GM23338 (cell line): ENCODE measurements at regions not wholly inside any gene's neighbourhood (a gene's known extent, or its start where the extent isn't known, plus 50 kb on each side); places are given as distances from the start of the nearest gene placed in this dataset.

Experiments
- ATAC-seq: fragments of 200-7000 bp; cut with Tn5 transposase; 3 replicates; pipeline ENCODE4 v1.9.1; 2020
- DNase-seq: peaks from one replicate; pipeline ENCODE4 v3.0.0-alpha.2; 2015; ENCODE audit warnings: low spot score
- H2AFZ ChIP-seq: fragments of 200-600 bp; sonication (generic); 2 replicates; pipeline ENCODE4 v1.8.0; 2016; ENCODE audit warnings: antibody characterized with exemption, mild to moderate bottlenecking, moderate library complexity
- H3F3A ChIP-seq: fragments of 200-600 bp; sonication (generic); replicated peaks from 2 replicates; pipeline ENCODE4 v1.8.0; 2017; ENCODE audit warnings: antibody characterized with exemption, mixed run types, low read depth
- H3K27ac ChIP-seq: fragments of 200-600 bp; sonication (generic); 2 replicates; pipeline ENCODE4 v1.6.1; 2016; ENCODE audit warnings: low read depth
- H3K27me3 ChIP-seq: fragments of 200-600 bp; sonication (generic); 2 replicates; pipeline ENCODE4 v1.8.0; 2016; ENCODE audit warnings: mild to moderate bottlenecking, mixed run types, moderate library complexity; ENCODE audit not compliant: insufficient read depth
- H3K36me3 ChIP-seq: fragments of 200-600 bp; sonication (generic); 2 replicates; pipeline ENCODE4 v1.8.0; 2016; ENCODE audit warnings: mild to moderate bottlenecking; ENCODE audit not compliant: insufficient read depth
- H3K4me1 ChIP-seq: fragments of 200-600 bp; sonication (generic); 2 replicates; pipeline ENCODE4 v1.8.0; 2016; ENCODE audit warnings: mild to moderate bottlenecking, moderate library complexity; ENCODE audit not compliant: insufficient read depth
- H3K4me2 ChIP-seq: fragments of 200-600 bp; sonication (generic); 2 replicates; pipeline ENCODE4 v1.7.1; 2017; ENCODE audit warnings: mixed run types
- H3K4me3 ChIP-seq: fragments of 200-600 bp; sonication (generic); 2 replicates; pipeline ENCODE4 v1.6.1; 2016; ENCODE audit warnings: mixed run types
- H3K79me2 ChIP-seq: fragments of 200-600 bp; sonication (generic); replicated peaks from 2 replicates; pipeline ENCODE4 v1.8.0; 2017; ENCODE audit warnings: mild to moderate bottlenecking; ENCODE audit not compliant: insufficient read depth
- H3K9me2 ChIP-seq: fragments of 200-600 bp; sonication (generic); 2 replicates; pipeline ENCODE4 v1.8.0; 2017; ENCODE audit not compliant: insufficient read depth
- H4K20me1 ChIP-seq: fragments of 200-600 bp; sonication (generic); replicated peaks from 2 replicates; pipeline ENCODE4 v1.8.0; 2017; ENCODE audit warnings: mild to moderate bottlenecking; ENCODE audit not compliant: insufficient read depth
- H3K27ac Mint-ChIP-seq: 2 replicates; pipeline ENCODE4 v1.8.0; 2020; ENCODE audit warnings: inconsistent platforms, mild to moderate bottlenecking, moderate library complexity, mixed read lengths
- H3K27me3 Mint-ChIP-seq: 3 replicates; pipeline ENCODE4 v1.8.0; 2022; ENCODE audit warnings: low read depth, mild to moderate bottlenecking, moderate library complexity, mixed read lengths, inconsistent platforms; ENCODE audit not compliant: insufficient read depth, poor library complexity
- H3K36me3 Mint-ChIP-seq: 3 replicates; pipeline ENCODE4 v1.8.0; 2021; ENCODE audit warnings: low read depth, mild to moderate bottlenecking, inconsistent platforms, moderate library complexity, mixed read lengths
- H3K4me1 Mint-ChIP-seq: 3 replicates; pipeline ENCODE4 v1.8.0; 2020; ENCODE audit warnings: mild to moderate bottlenecking, inconsistent platforms, mixed read lengths
- H3K4me3 Mint-ChIP-seq: 3 replicates; pipeline ENCODE4 v1.8.0; 2021; ENCODE audit warnings: moderate library complexity, mild to moderate bottlenecking, inconsistent platforms, mixed read lengths
- H3K9me3 Mint-ChIP-seq: 3 replicates; pipeline ENCODE4 v1.8.0; 2020; ENCODE audit warnings: moderate library complexity, mild to moderate bottlenecking, inconsistent platforms, mixed read lengths
- CREB1 ChIP-seq: fragments of 250-450 bp; sonication (Bioruptor Pico); IDR thresholded peaks from 2 replicates; pipeline ENCODE4 v1.5.0; 2020; ENCODE audit warnings: low read depth, mild to moderate bottlenecking, moderate library complexity
- EZH2 ChIP-seq: fragments of 200-600 bp; sonication (generic); IDR thresholded peaks from one replicate; pipeline ENCODE4 v1.8.0; 2017; ENCODE audit warnings: antibody characterized with exemption, mild to moderate bottlenecking, low read depth; ENCODE audit not compliant: unreplicated experiment
- EZH2phosphoT487 ChIP-seq: fragments of 200-600 bp; sonication (generic); IDR thresholded peaks from one replicate; pipeline ENCODE4 v1.8.1; 2018; ENCODE audit warnings: antibody characterized with exemption; ENCODE audit not compliant: unreplicated experiment
- JUNB ChIP-seq: IDR thresholded peaks from one replicate; pipeline ENCODE4 v1.6.1; 2016; ENCODE audit warnings: antibody characterized with exemption; ENCODE audit not compliant: unreplicated experiment
- NANOG ChIP-seq: IDR thresholded peaks from 2 replicates; pipeline ENCODE4 v1.6.1; 2016; ENCODE audit warnings: antibody characterized with exemption, borderline replicate concordance
- POLR2AphosphoS5 ChIP-seq: IDR thresholded peaks from 2 replicates; pipeline ENCODE4 v1.6.1; 2016; ENCODE audit warnings: antibody characterized with exemption, low read depth
- STAT1 ChIP-seq: IDR thresholded peaks from one replicate; pipeline ENCODE4 v1.6.1; 2016; ENCODE audit warnings: antibody characterized with exemption; ENCODE audit not compliant: unreplicated experiment
- ZNF114 ChIP-seq: fragments of 250-450 bp; sonication (Bioruptor Pico); IDR thresholded peaks from 2 replicates; pipeline ENCODE4 v1.5.0; 2020; ENCODE audit warnings: mild to moderate bottlenecking, moderate library complexity
- ZNF331 ChIP-seq: fragments of 250-450 bp; sonication (Bioruptor Pico); IDR thresholded peaks from 2 replicates; pipeline ENCODE4 v1.5.0; 2020; ENCODE audit warnings: low read depth, mild to moderate bottlenecking, moderate library complexity
- TF ChIP-seq, protein P1 (sequence below): IDR thresholded peaks from 2 replicates; pipeline ENCODE4 v1.6.1; 2016; ENCODE audit warnings: antibody characterized with exemption
- TF ChIP-seq, protein P2 (sequence below): IDR thresholded peaks from one replicate; pipeline ENCODE4 v1.6.1; 2018; ENCODE audit warnings: antibody characterized with exemption; ENCODE audit not compliant: unreplicated experiment
- TF ChIP-seq, protein P3 (sequence below), 2 experiments: fragments of 200-600 bp in 1 of 2; sonication (generic) in 1 of 2; conservative IDR thresholded peaks; 2 replicates each; pipeline versions ENCODE4 v1.5.1 to v1.6.1; 2016 to 2017; ENCODE audit warnings: antibody characterized with exemption in 2 of 2, low read depth in 2 of 2, mild to moderate bottlenecking in 2 of 2, moderate library complexity in 1 of 2
- TF ChIP-seq, protein P4 (sequence below): fragments of 250-450 bp; sonication (Bioruptor Pico); IDR thresholded peaks from 2 replicates; pipeline ENCODE4 v1.5.0; 2020; ENCODE audit warnings: mild to moderate bottlenecking, moderate library complexity

DNA sequence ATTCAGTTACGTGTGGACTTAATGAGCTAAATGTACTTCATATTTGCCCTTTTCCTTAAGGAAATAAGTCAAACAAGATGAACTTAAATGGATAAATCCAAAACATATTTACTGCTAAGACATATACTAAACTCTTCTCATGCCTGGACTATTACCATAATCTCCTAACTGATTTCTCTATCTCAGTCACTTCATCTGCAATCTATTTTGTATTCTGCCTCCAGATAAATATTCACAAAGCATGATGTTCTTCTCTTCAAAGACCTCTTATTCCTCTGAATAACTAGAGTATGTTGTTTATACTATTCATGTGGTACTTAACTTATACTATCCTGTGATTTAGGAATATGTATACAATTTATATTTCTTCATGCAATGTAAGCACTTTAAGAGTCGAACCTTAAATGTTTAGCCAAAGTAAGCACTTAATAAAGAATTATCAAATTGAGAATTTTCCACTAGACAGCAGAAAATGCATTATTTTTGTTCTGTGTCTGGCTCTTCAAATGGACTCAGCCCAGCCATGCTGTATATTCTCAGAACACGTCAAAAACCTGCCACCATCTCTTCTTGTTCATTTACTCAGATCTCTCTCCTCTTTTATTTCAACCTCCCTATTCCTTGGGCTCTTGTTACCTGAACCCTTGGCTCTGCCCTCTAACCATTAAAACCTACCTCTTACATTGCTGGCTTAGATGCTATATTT, 79.9 kb upstream of the ARHGAP28 start:
- no peak for DNase-seq
- ATAC-seq: no peak
- no peak overlapping the region for H3K27ac ChIP-seq
- Mint-ChIP-seq H3K9me3 (no peaks in the 10 kb centered on the region), H3K4me3 (no peak overlapping the region), H3K27me3 (peaks cover 3% of the 10 kb centered on the region), H3K4me1 (peaks cover 16% of the 10 kb centered on the region), H3K27ac (no peak overlapping the region), H3K36me3 (no peaks in the 10 kb centered on the region)
- H2AFZ ChIP-seq: no peak overlapping the region
- no peaks in the 10 kb centered on the region for H3K79me2 ChIP-seq
- no peaks in the 10 kb centered on the region; the same call in 1 of the 2 replicates for H3K9me2 ChIP-seq
- peaks cover 23% of the 10 kb centered on the region for H3K4me1 ChIP-seq
- H3K36me3 ChIP-seq: no peaks in the 10 kb centered on the region
- H3K4me2 ChIP-seq: no peak overlapping the region
- no peaks in the 10 kb centered on the region for H3K27me3 ChIP-seq
- H3F3A ChIP-seq: no peaks in the 10 kb centered on the region
- no peak for TF ChIP-seq ZNF114 (CRISPR knock-in tag)
- TF ChIP-seq, protein P1, sequence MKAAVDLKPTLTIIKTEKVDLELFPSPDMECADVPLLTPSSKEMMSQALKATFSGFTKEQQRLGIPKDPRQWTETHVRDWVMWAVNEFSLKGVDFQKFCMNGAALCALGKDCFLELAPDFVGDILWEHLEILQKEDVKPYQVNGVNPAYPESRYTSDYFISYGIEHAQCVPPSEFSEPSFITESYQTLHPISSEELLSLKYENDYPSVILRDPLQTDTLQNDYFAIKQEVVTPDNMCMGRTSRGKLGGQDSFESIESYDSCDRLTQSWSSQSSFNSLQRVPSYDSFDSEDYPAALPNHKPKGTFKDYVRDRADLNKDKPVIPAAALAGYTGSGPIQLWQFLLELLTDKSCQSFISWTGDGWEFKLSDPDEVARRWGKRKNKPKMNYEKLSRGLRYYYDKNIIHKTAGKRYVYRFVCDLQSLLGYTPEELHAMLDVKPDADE: no peak
- TF ChIP-seq, protein P2, sequence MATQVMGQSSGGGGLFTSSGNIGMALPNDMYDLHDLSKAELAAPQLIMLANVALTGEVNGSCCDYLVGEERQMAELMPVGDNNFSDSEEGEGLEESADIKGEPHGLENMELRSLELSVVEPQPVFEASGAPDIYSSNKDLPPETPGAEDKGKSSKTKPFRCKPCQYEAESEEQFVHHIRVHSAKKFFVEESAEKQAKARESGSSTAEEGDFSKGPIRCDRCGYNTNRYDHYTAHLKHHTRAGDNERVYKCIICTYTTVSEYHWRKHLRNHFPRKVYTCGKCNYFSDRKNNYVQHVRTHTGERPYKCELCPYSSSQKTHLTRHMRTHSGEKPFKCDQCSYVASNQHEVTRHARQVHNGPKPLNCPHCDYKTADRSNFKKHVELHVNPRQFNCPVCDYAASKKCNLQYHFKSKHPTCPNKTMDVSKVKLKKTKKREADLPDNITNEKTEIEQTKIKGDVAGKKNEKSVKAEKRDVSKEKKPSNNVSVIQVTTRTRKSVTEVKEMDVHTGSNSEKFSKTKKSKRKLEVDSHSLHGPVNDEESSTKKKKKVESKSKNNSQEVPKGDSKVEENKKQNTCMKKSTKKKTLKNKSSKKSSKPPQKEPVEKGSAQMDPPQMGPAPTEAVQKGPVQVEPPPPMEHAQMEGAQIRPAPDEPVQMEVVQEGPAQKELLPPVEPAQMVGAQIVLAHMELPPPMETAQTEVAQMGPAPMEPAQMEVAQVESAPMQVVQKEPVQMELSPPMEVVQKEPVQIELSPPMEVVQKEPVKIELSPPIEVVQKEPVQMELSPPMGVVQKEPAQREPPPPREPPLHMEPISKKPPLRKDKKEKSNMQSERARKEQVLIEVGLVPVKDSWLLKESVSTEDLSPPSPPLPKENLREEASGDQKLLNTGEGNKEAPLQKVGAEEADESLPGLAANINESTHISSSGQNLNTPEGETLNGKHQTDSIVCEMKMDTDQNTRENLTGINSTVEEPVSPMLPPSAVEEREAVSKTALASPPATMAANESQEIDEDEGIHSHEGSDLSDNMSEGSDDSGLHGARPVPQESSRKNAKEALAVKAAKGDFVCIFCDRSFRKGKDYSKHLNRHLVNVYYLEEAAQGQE: no peak
- TF ChIP-seq JUNB: no peak
- TF ChIP-seq POLR2AphosphoS5: no peak
- no peak for TF ChIP-seq CREB1
- no peak for TF ChIP-seq STAT1
- TF ChIP-seq, protein P3, sequence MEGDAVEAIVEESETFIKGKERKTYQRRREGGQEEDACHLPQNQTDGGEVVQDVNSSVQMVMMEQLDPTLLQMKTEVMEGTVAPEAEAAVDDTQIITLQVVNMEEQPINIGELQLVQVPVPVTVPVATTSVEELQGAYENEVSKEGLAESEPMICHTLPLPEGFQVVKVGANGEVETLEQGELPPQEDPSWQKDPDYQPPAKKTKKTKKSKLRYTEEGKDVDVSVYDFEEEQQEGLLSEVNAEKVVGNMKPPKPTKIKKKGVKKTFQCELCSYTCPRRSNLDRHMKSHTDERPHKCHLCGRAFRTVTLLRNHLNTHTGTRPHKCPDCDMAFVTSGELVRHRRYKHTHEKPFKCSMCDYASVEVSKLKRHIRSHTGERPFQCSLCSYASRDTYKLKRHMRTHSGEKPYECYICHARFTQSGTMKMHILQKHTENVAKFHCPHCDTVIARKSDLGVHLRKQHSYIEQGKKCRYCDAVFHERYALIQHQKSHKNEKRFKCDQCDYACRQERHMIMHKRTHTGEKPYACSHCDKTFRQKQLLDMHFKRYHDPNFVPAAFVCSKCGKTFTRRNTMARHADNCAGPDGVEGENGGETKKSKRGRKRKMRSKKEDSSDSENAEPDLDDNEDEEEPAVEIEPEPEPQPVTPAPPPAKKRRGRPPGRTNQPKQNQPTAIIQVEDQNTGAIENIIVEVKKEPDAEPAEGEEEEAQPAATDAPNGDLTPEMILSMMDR (conservative IDR thresholded peaks at IDR 0.05; ENCODE audit: low read depth in 2 of 2): no peak
- TF ChIP-seq, protein P4, sequence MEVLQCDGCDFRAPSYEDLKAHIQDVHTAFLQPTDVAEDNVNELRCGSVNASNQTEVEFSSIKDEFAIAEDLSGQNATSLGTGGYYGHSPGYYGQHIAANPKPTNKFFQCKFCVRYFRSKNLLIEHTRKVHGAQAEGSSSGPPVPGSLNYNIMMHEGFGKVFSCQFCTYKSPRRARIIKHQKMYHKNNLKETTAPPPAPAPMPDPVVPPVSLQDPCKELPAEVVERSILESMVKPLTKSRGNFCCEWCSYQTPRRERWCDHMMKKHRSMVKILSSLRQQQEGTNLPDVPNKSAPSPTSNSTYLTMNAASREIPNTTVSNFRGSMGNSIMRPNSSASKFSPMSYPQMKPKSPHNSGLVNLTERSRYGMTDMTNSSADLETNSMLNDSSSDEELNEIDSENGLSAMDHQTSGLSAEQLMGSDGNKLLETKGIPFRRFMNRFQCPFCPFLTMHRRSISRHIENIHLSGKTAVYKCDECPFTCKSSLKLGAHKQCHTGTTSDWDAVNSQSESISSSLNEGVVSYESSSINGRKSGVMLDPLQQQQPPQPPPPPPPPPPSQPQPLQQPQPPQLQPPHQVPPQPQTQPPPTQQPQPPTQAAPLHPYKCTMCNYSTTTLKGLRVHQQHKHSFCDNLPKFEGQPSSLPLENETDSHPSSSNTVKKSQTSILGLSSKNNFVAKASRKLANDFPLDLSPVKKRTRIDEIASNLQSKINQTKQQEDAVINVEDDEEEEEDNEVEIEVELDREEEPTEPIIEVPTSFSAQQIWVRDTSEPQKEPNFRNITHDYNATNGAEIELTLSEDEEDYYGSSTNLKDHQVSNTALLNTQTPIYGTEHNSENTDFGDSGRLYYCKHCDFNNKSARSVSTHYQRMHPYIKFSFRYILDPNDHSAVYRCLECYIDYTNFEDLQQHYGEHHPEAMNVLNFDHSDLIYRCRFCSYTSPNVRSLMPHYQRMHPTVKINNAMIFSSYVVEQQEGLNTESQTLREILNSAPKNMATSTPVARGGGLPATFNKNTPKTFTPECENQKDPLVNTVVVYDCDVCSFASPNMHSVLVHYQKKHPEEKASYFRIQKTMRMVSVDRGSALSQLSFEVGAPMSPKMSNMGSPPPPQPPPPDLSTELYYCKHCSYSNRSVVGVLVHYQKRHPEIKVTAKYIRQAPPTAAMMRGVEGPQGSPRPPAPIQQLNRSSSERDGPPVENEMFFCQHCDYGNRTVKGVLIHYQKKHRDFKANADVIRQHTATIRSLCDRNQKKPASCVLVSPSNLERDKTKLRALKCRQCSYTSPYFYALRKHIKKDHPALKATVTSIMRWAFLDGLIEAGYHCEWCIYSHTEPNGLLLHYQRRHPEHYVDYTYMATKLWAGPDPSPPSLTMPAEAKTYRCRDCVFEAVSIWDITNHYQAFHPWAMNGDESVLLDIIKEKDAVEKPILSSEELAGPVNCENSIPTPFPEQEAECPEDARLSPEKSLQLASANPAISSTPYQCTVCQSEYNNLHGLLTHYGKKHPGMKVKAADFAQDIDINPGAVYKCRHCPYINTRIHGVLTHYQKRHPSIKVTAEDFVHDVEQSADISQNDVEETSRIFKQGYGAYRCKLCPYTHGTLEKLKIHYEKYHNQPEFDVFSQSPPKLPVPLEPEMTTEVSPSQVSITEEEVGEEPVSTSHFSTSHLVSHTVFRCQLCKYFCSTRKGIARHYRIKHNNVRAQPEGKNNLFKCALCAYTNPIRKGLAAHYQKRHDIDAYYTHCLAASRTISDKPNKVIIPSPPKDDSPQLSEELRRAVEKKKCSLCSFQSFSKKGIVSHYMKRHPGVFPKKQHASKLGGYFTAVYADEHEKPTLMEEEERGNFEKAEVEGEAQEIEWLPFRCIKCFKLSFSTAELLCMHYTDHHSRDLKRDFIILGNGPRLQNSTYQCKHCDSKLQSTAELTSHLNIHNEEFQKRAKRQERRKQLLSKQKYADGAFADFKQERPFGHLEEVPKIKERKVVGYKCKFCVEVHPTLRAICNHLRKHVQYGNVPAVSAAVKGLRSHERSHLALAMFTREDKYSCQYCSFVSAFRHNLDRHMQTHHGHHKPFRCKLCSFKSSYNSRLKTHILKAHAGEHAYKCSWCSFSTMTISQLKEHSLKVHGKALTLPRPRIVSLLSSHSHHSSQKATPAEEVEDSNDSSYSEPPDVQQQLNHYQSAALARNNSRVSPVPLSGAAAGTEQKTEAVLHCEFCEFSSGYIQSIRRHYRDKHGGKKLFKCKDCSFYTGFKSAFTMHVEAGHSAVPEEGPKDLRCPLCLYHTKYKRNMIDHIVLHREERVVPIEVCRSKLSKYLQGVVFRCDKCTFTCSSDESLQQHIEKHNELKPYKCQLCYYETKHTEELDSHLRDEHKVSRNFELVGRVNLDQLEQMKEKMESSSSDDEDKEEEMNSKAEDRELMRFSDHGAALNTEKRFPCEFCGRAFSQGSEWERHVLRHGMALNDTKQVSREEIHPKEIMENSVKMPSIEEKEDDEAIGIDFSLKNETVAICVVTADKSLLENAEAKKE: no peak
- TF ChIP-seq EZH2phosphoT487: no peak
- TF ChIP-seq NANOG: no peak
- no peak for TF ChIP-seq EZH2
- TF ChIP-seq ZNF331 (CRISPR knock-in tag): no peak
- H3K4me3 ChIP-seq: no peak overlapping the region
- no peaks in the 10 kb centered on the region for H4K20me1 ChIP-seq
